ENCODE measurements at regions not wholly inside any gene's neighbourhood (a gene's known extent, or its start where the extent isn't known, plus 50 kb on each side); places are given as distances from the start of the nearest gene placed in this dataset.
"Not testable (repeated sequence)": the region's sequence is repeated elsewhere in the genome, so short reads cannot be mapped to it uniquely, and the experiment has no call there.

GRCh38 chr21:5133824-5134223, 5387.6 kb upstream of the TPTE start:
- not testable (repeated sequence) for H3K27me3 Mint-ChIP-seq; H3K4me3 Mint-ChIP-seq; H3K9me3 Mint-ChIP-seq; H3K36me3 Mint-ChIP-seq (ENCODE audit: low read depth); H3K27ac Mint-ChIP-seq; H3K4me1 Mint-ChIP-seq (ENCODE audit: low read depth)

- H3K27ac Mint-ChIP-seq; H3K36me3 Mint-ChIP-seq (ENCODE audit: low read depth); H3K4me1 Mint-ChIP-seq (ENCODE audit: low read depth); H3K27me3 Mint-ChIP-seq; H3K9me3 Mint-ChIP-seq; H3K4me3 Mint-ChIP-seq: not testable (repeated sequence)
These were observed 5385.0 kb upstream of the TPTE start for GRCh38 chr21:5136406-5136805.

- not testable (repeated sequence) for H3K36me3 Mint-ChIP-seq (ENCODE audit: low read depth); H3K9me3 Mint-ChIP-seq; H3K27me3 Mint-ChIP-seq; H3K27ac Mint-ChIP-seq; H3K4me3 Mint-ChIP-seq; H3K4me1 Mint-ChIP-seq (ENCODE audit: low read depth)
These were observed 5384.4 kb upstream of the TPTE start for GRCh38 chr21:5137006-5137405.

GRCh38 chr21:5138687-5139086, 5382.7 kb upstream of the TPTE start:
- not testable (repeated sequence) for H3K27me3 Mint-ChIP-seq; H3K36me3 Mint-ChIP-seq (ENCODE audit: low read depth); H3K4me3 Mint-ChIP-seq; H3K4me1 Mint-ChIP-seq (ENCODE audit: low read depth); H3K9me3 Mint-ChIP-seq; H3K27ac Mint-ChIP-seq

GRCh38 chr21:5139528-5139927, 5381.9 kb upstream of the TPTE start:
- not testable (repeated sequence) for H3K4me1 Mint-ChIP-seq (ENCODE audit: low read depth); H3K27me3 Mint-ChIP-seq; H3K4me3 Mint-ChIP-seq; H3K27ac Mint-ChIP-seq; H3K36me3 Mint-ChIP-seq (ENCODE audit: low read depth); H3K9me3 Mint-ChIP-seq

GRCh38 chr21:5143011-5143410, 5378.4 kb upstream of the TPTE start:
- H3K27me3 Mint-ChIP-seq; H3K4me1 Mint-ChIP-seq (ENCODE audit: low read depth); H3K36me3 Mint-ChIP-seq (ENCODE audit: low read depth); H3K4me3 Mint-ChIP-seq; H3K9me3 Mint-ChIP-seq; H3K27ac Mint-ChIP-seq: not testable (repeated sequence)

GRCh38 chr21:5144731-5145130, 5376.7 kb upstream of the TPTE start:
- not testable (repeated sequence) for H3K36me3 Mint-ChIP-seq (ENCODE audit: low read depth); H3K4me3 Mint-ChIP-seq; H3K9me3 Mint-ChIP-seq; H3K4me1 Mint-ChIP-seq (ENCODE audit: low read depth); H3K27me3 Mint-ChIP-seq; H3K27ac Mint-ChIP-seq

GRCh38 chr21:5147685-5148084, 5373.7 kb upstream of the TPTE start:
- H3K4me1 Mint-ChIP-seq (ENCODE audit: low read depth); H3K27me3 Mint-ChIP-seq; H3K4me3 Mint-ChIP-seq; H3K9me3 Mint-ChIP-seq; H3K27ac Mint-ChIP-seq; H3K36me3 Mint-ChIP-seq (ENCODE audit: low read depth): not testable (repeated sequence)

GRCh38 chr21:5149222-5149621, 5372.2 kb upstream of the TPTE start:
- H3K9me3 Mint-ChIP-seq; H3K27ac Mint-ChIP-seq; H3K4me3 Mint-ChIP-seq; H3K4me1 Mint-ChIP-seq (ENCODE audit: low read depth); H3K36me3 Mint-ChIP-seq (ENCODE audit: low read depth); H3K27me3 Mint-ChIP-seq: not testable (repeated sequence)

- H3K4me3 Mint-ChIP-seq; H3K9me3 Mint-ChIP-seq; H3K27me3 Mint-ChIP-seq; H3K27ac Mint-ChIP-seq; H3K36me3 Mint-ChIP-seq (ENCODE audit: low read depth); H3K4me1 Mint-ChIP-seq (ENCODE audit: low read depth): not testable (repeated sequence)
These were observed 5367.3 kb upstream of the TPTE start for GRCh38 chr21:5153842-5154640.

- not testable (repeated sequence) for H3K36me3 Mint-ChIP-seq (ENCODE audit: low read depth); H3K27me3 Mint-ChIP-seq; H3K4me3 Mint-ChIP-seq; H3K9me3 Mint-ChIP-seq; H3K4me1 Mint-ChIP-seq (ENCODE audit: low read depth); H3K27ac Mint-ChIP-seq
These were observed 5366.8 kb upstream of the TPTE start for GRCh38 chr21:5154641-5154982.

GRCh38 chr21:5162693-5163574, 5358.4 kb upstream of the TPTE start:
- H3K27me3 Mint-ChIP-seq; H3K4me3 Mint-ChIP-seq; H3K4me1 Mint-ChIP-seq (ENCODE audit: low read depth); H3K36me3 Mint-ChIP-seq (ENCODE audit: low read depth); H3K9me3 Mint-ChIP-seq; H3K27ac Mint-ChIP-seq: not testable (repeated sequence)

- not testable (repeated sequence) for H3K9me3 Mint-ChIP-seq; H3K27ac Mint-ChIP-seq; H3K4me3 Mint-ChIP-seq; H3K36me3 Mint-ChIP-seq (ENCODE audit: low read depth); H3K4me1 Mint-ChIP-seq (ENCODE audit: low read depth); H3K27me3 Mint-ChIP-seq
These were observed 5355.6 kb upstream of the TPTE start for GRCh38 chr21:5165829-5166228.

Measured in stimulated activated naive CD8-positive, alpha-beta T cell treated with anti-CD3 and anti-CD28 coated beads, Interleukin-15, Interleukin-2, amounts not matched to agents 100 ng/mL and 50 ng/mL, for 24 hours (primary cell).